ENCODE measurements at regions not wholly inside any gene's neighbourhood (a gene's known extent, or its start where the extent isn't known, plus 50 kb on each side); places are given as distances from the start of the nearest gene placed in this dataset.
"Not testable (repeated sequence)": the region's sequence is repeated elsewhere in the genome, so short reads cannot be mapped to it uniquely, and the experiment has no call there.

DNA sequence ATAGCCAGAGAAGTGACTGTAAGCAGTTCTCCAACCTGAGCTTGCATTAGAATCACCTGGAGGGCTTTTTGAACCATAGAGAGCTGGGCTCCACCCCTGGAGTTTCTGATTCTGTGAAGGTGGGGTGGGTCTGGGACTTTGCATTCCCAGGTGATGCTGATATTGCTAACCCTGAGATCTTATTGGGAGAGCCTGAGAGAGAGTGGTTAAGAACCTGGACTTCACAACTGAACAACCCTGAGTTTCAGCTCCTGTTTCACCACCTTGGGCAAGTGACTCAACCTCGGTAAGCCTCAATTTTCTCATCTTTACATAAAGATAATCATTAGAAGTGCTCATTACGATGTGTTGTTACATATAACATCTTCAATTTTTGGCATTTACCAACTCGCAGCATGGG is 498.6 kb downstream of the EBF1 start:
- DNase-seq = no peak

DNA sequence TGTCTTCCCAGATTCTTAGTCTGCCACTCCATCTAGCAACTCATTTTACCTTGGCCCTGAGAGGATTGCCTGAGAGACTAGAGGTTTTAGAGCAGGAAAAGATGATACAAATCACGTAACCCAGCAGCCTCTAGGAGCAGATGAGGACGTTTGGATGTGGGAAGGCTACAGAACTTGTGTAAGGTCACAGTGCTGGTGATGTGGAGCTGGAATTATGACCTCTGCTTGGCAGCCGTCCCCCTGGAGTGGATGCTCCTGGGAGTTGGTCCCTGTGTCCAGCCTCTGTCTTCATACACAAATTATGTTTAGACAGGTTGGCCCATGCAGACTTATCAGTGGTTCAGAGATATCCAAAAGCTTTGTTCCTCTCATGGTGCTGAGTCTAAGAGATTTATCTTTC is 499.0 kb downstream of the EBF1 start:
- no peak for DNase-seq

- DNase-seq = no peak
These were observed 500.6 kb downstream of the EBF1 start for GRCh38 chr5:158599157-158599556.

- DNase-seq = no peak
These were observed 505.0 kb downstream of the EBF1 start for GRCh38 chr5:158594595-158595242.

GRCh38 chr5:158593925-158594324 is 505.8 kb downstream of the EBF1 start:
- DNase-seq = no peak

- DNase-seq = no peak
These were observed 508.3 kb downstream of the EBF1 start for GRCh38 chr5:158591301-158591863.

DNA sequence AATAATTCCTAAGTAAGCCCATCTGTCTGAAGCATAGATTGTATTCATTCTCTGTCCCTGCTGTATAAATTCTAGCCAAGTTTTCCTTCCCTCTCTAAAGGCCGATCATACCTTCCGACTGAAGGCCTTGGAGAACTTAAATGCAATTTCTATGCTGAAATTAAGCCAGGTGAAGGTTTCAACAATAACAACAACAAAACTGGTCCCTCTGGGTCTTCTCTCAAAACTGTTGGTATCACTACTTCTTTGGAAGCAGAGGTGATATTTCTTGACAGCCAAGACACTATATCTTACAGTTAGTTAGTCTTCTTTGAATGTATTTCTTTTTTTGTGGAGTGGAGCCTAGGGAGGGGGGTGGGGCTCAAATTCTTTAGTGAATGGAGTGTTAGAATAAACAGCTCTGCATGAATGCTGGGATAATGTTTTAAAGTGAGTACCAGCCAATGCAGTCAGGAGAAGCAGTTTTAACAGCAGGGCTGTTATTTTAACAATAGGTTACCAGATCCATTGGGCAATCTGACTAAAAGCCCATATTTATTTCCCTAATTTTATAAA is 508.9 kb downstream of the EBF1 start:
- DNase-seq = no peak

GRCh38 chr5:158589939-158590338 is 509.8 kb downstream of the EBF1 start:
- no peak for DNase-seq

- DNase-seq = no peak
These were observed 511.1 kb downstream of the EBF1 start for GRCh38 chr5:158588617-158589016.

DNA sequence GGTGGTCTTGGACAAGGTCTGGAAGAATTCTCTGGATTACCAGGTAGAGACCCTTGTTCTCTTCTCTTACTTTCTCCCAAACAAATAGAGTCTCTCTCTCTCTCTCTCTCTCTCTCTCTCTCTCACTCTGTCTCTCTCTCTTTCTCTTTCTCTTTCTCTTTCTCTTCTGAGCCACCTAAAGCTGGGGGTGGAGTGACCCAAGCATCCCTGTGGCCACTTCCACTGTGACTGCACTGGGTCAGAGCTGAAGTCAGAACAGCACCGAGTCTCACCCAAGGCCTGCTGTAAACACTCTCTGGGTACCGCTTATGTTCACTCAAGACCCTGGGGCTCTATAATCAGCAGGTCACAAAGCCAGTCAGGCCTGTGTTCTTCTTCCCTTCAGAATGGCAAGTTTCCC is 513.7 kb downstream of the EBF1 start:
- no peak for DNase-seq

DNA sequence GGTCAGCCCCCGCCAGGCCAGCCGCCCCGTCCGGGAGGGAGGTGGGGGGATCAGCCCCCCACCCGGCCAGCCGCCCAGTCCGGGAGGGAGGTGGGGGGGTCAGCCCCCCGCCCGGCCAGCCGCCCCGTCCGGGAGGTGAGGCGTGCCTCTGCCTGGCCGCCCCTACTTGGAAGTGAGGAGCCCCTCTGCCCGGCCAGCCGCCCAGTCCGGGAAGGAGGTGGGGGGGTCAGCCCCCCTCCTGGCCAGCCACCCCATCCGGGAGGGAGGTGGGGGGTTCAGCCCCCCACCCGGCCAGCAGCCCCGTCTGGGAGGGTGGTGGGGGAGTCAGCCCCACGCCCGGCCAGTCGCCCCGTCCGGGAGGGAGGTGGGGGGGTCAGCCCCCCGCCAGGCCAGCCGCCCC is 517.0 kb downstream of the EBF1 start:
- DNase-seq = not testable (repeated sequence)

DNA sequence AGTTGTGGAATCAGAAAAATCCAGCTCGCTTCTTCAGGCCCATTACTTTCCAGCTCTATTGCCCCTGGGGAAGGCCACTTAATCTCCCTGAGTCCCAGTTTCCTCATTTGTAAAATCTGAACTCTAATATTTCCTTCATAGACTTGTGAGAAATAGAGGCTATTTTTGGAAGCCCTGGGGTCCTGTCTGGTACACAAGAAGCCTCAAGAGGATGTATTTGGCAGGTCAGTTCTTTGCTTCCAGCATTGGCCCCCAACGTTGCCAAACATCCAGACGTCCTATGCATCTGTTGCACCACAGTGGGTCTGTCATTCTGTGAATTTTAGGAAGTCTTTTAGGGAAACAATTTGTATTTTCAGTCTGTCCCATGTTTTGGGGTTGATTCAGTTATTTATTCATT is 525.9 kb downstream of the EBF1 start:
- no peak for DNase-seq

DNA sequence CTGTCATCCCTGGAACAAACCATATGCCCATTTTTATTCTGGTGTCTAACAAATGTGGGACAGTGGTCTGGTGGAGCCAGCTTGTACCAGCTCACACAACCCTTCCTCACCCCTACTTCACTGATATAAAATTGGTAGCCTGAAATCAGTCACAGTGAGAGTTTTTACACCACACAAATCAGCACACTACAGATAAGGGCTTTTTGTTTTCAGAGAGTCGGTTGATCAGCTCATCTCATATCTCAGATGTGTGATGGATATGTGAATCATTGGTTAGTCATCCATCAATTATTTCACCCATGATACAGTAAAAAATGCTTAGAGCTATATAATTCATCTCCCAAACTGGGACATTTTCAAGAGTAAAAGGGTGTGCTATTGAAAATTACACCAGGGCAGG is 529.2 kb downstream of the EBF1 start:
- no peak for DNase-seq

GRCh38 chr5:158569534-158569933 is 530.2 kb downstream of the EBF1 start:
- no peak for DNase-seq

GRCh38 chr5:158565017-158565789 is 534.5 kb downstream of the EBF1 start:
- DNase-seq = no peak

DNA sequence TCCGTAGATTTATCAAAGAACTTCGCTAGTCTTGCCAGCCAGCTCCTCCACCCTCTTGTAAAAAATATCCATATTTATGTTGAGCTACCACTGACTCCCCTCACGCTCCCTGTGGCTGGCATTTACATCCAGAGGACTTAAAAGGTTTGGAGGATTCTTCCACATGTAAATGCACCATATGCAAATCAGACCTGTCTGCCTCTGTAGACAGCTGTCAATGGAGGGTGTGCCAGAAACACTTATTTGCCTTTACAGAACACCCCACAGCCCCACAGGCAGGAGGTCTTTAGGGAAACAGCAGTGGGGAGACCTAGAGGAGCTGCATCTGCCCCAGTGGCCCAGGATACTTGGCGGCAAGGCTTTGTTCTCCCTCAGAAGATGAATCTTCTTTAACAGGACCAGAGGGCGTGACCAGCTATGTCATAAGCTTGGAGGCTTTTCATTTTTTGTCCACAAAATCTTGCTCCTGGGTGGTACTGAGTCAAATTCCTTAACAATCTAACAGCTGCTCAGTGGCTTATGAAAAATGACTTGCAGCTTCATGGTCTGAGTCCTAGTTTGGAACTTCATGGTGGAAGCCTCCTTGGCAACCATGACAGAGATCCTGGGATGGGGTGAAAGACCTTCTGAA is 535.8 kb downstream of the EBF1 start:
- DNase-seq = no peak

DNA sequence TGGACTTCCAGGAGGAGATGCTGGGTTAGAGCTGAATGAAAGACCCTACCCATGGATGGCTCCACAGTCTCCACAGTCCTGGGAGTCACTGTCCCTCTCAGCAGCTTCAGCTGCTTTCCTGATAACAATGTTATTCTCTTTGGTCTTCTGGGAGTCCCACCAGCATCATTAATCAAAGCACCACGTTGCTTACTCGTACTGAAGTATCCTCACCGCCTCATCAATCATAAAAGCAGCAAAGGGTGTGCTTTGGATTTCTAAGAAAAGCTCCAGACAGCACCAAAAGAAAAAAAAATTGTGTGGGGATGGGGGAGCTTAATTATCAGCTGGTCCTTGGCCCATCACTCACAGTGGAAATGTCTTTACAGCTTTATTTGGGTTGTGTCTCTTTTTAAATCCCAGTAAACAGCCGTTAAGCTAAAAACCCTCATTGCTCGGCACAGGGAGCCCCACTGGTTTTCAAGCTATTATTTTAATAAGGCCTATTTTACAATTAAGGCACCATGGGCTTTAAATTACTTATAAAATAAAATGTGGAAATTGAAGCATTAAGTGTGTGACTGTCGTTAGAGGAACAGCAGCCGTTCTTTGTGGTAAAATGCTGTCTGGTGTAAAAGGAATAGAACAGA is 538.0 kb downstream of the EBF1 start:
- DNase-seq = no peak

GRCh38 chr5:158560170-158560569 is 539.5 kb downstream of the EBF1 start:
- DNase-seq = no peak

GRCh38 chr5:158559643-158560042 is 540.1 kb downstream of the EBF1 start:
- DNase-seq = no peak

DNA sequence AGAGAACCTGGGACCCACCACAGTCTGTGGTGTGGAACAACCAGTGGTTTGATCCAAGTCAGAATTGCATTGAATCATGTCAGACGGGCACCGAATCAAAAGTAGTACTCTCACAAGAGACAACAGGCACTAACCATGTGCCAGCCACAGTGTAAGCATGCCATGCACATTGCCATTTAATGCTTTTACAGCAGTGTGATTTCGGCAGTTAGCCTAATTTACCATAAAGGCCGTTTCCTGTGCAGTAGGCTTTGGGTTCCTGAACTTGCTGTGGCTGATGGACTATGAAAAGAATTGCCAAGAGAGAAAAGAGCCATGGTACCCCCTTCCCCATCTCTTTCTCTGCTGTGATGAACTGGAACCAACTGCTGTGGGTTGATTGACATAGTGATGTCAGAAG is 540.6 kb downstream of the EBF1 start:
- no peak for DNase-seq

- no peak for DNase-seq
These were observed 545.8 kb downstream of the EBF1 start for GRCh38 chr5:158553962-158554336.

- DNase-seq = no peak
These were observed 546.3 kb downstream of the EBF1 start for GRCh38 chr5:158553195-158553961.
